NCI-H82 (cell line): ENCODE measurements at regions not wholly inside any gene's neighbourhood (a gene's known extent, or its start where the extent isn't known, plus 50 kb on each side); places are given as distances from the start of the nearest gene placed in this dataset.

ENCODE experiments used
- DNase-seq: peaks from one replicate; lab custom pipeline; 2025; lab: John Stamatoyannopoulos, UW

DNA sequence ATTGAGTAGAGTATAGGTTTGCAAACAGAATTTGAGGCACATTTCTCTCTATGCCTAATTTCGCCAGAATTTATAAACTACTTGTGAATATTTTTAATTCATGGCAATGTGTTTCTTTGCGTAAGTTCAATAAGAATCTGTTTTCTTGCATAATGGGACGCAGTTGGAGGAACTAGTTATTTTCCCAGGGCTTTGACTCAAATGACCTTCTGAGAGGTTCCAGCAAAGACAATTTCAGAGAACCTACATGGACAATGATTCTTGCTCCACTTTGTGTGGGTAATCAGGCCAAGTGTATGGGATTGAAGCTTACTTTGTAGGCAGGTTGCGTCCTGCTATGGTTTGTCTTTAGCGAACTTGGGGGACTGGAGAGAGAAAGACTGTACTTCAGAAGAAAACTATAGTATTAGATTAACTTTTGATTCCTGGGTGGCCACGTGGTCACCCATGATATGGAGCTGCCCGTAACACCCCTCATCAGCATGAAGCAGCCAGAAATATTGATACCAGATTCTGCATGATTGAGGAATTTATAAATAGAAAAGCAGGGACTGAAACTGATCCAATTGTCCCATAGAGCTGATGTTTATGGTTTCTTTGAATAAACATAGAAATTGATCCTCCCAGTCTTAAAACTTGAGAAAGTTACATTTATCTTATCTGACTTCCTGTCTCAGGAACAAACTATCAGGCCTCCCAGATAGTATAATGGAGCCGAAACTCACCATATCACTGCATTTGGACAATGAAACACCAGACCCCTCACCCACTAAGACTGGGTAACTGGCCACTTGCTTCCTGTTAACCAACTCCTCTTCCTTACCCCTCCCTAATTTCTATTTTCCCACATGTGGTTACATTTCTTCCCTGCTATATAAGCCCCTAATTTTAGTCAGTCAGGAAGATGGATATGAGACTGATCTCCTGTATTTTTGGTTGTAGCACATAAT lies 815.3 kb upstream of the HS6ST1 start:
- DNase-seq, result no peak

DNA sequence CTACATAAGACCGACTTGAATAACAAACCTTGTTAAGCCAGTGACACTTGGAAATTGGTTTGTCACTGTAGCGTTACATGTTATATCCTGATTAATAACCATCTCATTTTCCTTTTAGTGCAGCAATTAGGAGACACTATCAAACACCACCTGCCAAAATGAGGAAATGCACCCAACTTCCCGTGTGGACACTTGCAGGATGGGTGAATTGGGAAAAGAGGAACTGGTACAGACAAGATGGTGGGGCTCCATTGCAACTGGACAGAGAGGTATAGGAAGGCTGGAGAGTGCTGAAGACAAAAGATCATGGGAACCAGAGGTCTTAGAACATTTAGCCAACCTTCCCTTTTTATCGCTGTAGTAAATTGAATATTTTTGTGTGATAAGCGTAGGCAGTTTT lies 816.3 kb upstream of the HS6ST1 start:
- no peak for DNase-seq

DNA sequence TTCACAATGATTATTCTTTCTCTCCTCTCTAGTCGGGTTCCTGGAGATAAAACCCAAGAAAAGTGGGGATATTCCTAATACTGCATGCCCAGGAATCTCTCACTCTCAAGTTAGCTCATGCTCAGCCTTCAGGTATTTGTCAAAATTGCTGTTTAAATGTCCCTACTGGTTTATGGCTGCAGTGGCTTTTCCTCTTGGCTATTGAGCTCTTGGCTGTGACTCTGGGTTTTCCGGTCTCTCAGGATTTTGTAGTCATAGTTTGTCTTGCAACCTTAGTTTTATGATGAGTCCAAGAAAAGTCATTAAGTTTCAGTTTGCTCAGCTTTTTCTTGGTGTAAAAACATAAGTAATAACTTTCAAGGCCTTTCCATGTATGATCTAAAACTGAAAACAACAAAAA lies 820.7 kb upstream of the HS6ST1 start:
- DNase-seq, result no peak

DNA sequence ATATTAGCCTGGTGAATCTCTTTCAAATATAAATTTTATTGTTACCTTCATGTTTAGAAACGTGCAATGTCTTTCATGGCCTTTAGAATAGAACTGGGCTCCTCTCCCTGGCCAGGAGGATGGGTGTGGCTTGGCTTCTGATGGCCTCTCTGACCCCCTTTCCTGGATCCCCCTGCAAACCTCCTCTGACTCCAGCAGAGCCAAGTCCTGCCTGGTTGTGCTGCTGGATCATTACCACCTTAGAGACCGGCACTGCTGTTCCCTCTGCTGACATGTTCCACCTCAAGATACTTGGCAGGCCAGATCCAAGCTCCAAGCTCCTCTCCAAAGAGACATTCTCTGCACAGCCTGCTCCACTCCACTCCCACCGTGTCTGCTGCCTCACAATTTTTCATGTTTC lies 823.8 kb upstream of the HS6ST1 start:
- no peak for DNase-seq

DNA sequence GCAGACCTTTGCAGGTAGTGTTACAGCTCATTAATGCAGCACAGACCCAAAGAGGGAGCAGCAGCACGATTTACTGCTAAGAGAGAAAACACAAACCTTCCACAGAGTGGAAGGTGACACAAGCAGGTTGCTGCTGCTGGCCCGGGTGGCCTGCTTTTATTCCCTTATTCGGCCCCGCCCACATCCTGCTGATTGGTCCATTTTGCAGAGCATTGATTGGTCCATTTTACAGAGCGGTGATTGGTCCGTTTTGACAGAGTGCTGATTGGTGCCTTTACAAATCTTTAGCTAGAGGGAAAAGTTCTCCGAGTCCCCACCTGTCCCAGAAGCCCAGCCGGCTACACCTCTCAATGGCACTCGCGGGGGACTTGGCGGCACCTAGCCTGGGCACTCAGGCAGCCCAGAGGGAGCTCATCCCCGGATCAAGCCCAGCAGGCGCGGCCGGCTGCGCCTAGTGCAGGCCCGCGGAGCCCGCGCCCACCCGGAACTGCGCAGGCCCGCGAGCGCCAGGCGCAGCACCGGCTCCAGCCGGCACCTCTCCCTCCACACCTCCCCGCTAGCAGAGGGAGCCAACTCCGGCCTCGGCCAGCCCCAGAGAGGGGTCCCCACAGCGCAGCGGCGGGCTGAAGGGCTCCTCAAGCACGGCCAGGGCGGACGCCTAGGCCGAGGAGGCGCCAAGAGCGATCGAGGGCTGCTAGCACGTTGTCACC lies 825.6 kb upstream of the HS6ST1 start:
- no peak for DNase-seq

DNA sequence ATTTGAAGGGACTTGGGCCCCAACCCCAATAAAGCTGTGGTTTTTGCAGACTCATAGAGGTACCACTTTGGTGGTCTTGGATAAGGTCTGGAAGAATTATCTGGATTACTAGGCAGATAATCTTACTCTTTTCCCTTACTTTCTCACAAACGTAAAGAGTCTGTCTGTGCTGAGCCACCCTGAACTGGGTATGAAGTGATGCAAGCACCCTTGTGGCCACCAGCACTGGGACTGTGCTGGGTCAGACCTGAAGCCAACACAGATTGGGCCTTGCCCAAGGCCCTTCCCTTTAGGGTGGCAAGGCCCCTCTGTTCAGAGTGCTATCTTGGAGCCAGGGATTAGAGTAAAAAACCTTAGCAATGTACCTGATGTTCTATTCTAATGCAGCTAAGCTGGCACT lies 827.0 kb upstream of the RAB6C start:
- DNase-seq, result no peak

DNA sequence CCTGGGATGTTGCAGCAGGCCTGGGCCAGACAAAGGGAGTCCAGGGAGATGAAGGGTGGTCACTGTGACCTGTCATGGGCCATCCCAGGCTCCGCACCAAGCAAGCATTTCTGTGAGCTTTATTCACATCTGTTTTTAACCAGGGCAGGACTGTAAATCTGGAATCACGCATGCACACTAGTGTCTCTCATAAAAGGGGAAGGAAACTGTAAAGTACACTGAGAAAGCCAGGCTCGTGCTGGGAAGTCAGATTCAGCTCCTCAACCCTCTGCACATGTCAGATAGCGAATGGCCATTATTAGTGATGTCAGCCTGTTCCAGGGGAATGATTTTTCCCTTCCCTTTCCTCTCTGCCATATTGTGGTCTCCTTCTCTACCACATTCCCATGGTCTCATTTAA lies 818.6 kb upstream of the RAB6C start:
- DNase-seq, result no peak

DNA sequence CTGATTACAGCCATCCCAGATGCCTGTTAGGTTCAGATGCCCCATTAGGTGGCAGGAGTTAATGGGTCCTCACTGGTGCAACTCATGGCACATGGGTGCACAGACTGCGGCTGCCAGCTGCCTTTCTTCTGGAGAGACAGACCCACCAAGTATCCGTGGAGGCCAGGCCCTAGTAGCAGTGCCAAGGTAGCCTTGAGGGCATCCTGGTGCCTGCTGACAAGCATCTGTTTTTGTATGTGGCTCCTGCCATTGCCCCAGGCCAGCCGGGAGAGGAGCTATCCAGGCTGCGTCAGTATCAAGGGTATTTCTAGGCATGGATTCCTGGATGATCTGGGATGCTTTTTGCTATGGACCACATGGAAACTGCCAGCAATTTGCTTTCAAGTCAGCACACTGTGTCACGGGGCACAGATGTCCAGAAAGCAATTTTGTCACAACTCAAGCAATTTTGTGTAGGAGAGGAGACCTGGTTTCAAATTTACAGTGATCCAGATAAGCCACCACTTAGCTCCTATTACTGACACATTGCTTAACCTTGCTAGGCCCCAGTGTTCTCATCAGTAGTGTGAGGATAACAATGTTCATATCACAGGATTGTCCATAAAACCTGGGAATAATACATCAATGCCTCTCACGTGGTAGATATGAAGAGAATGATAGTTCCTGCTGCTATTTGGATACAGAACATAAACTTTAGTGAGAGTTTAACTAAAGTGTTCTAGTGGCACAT lies 815.1 kb upstream of the RAB6C start:
- DNase-seq, result no peak

DNA sequence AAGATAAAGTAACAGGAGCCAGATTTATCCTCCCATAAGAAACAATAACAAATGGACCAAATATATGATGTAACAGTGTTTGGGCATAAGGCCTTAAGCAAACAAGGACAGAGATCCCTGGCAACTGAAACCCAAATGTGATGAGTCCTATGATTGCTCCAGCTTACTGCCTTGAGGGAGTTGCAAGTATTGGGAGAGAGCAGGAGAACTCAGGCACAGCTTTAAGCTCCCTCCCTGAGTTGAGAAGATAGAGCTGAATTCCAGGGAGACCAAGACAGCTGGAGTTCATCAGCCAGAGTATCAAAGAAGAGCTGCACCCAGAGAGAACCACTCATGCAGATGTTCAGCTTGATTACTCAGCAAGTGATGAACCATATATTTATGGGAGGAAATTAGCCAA lies 814.5 kb upstream of the RAB6C start:
- no peak for DNase-seq

DNA sequence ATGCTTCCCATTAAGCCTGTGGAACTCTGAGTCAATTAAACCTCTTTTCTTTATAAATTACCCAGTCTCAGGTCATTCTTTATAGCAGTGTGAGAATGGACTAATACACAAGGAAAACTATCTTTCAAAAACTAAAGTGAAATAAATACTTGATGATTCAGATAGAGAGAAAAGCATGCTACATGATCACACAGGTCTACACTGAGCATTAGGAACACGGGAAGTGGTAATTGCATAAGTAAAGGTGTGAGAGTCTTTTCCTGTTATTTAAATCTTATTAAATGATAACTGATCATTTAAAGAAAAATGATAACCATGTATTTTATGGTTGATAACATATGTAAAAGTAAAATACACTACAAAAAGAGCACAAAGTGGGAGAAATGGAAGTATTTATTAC lies 812.0 kb upstream of the RAB6C start:
- DNase-seq, result no peak

DNA sequence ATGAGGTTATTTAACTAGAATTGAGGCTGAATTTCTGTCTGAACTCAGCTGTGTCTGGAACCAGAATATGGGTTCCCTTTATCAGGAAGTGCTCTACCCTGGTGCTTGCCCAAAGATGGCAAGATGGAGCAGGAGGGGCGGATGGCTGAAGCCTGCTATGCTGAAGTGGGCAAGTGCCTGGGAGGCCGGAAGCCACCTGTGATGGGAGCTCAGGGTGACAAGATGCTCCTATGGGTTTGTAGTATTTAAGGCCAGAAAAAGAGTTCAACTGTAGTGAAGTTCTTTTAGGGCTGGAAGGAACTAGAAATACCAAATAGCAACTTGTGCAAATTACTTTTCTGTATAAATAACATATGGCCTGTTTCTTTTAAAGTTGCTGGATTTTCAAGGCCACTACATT lies 808.9 kb upstream of the RAB6C start:
- no peak for DNase-seq

DNA sequence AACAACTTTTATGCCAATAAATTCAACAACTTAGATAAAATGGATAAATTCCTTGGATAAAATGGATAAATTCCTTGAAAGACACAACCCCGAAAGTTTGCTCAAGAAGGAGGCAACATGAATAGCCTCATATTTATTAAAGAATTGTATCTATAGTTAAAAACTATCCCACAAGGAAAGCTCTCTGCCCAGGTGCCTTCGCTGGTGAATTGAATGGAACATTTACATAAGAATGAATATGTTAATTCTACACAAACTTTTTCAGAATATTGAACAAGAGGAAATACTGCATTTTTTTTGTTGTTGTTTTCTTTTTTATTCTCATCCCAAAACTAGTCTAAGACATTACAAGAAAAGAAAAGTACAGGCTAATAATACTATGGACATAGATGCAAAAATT lies 805.3 kb upstream of the RAB6C start:
- no peak for DNase-seq

DNA sequence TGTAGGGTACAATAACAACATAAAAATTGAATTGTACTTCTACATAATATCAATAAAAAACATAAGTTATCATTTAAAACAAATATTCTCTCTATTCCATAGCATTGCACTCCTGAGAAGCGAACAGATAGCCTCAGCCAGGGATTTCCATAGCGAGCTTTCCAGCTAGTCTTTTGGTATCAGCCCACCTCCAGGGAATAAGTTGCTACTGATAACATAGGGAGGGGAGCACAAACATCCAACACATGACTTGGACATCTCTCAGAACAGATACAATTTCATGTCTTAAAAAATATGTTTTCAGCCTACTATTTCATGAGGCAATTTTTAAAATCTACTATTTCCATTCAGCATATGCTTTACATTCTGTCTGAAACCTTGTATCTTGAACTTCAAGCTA lies 804.4 kb upstream of the RAB6C start:
- DNase-seq, result no peak

DNA sequence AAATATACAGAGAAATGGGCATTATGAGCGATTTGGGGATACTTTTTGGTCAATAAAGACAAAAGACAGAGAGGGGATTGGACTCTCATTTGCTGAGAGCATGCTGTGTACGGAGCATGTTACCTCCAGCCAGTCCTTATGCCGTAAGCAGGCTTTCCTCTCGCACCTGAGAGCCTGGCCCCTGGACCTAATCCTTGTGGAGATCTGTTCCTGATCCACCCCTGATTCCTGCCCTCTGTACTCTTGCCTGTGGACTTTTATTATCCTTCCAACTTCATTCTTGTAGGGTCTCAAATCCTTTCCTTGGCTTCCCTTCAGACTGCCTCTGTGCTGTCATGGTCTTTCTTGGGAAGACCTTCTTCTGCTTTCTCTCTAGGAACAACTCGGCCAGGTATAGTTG lies 803.1 kb upstream of the RAB6C start:
- DNase-seq, result no peak

DNA sequence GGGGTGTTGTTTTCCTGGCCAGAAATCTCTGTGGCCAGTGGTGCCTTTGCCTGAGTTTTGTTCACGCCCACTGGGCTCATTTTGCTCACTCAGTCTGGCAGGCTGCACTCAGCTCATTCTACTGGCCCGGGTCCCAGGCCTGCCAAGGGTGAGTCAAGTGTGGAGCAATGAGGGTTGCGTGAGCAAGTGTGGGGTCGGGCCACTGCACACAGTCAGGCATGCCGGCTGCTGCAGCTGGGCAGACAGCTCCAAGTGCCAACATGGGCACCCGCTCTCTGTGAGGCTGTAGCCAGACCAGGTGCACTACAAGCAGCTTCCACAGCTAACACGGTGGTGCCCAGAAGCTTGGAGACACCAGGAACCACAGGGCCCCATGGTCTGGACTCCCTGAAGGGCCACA lies 801.1 kb upstream of the RAB6C start:
- DNase-seq, result no peak

DNA sequence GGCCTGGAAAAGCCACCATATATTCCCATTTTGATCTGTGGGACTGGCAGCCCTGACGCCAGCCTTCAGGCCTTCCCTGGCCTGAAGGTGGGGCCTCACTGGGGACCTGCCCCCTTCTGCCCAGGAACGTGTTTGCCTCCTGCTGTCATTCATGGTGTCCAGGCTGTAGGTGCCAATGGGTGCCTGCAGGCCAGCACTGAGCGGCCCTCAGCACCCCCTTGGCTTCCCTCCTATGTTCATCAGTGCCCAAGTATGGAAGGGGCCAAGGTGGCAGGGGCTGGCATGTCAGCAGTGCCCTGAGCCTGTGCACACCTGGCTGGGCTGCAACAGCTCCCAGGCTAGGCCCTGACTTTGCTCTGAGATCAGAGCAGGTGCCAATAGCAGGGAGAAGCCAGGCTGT lies 800.3 kb upstream of the RAB6C start:
- no peak for DNase-seq

DNA sequence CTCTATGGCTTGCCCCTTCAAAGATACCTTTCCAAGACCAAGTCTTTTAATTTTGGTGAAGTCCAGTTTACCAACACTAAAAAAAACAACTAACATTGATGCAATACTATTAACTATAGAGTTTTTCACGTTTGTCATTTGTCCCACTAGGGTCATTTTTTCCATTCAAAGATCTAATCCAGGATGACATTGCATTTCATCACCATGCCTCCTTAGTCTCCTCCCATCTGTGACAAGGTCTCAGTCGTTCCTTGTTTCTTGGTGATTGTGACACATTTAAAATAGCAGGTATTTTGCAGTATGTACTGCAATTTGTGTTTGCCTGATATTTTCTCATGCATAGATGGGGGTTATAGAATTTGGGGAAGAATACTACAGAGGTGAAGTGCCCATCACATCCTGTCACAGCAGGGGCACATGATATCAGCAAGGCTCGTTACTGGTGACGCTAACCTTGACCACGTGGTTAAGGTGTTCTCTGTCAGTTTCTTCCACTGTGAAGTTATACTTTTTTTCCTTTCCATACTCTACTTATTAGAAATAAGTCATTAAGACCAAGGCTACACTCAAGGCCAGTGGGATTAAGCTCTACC lies 799.2 kb upstream of the RAB6C start:
- no peak for DNase-seq

DNA sequence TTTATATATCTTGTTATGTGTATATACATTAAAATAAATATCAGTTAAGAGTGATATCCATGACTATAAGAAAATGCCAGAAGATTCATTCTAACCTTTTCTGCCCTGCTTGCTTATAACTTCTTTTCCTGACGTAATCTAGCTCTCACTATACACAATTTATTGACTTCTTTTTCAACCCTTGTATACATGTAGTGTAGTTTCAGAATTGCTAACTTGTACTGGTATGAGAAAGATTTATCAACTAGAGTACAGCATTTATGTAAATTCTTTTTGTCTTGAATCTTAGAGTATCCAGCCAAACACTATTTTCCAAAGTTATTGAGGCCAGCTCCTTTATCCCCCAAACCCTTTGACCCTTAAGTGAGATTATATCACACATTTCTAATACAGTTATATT lies 798.0 kb upstream of the RAB6C start:
- DNase-seq, result no peak

DNA sequence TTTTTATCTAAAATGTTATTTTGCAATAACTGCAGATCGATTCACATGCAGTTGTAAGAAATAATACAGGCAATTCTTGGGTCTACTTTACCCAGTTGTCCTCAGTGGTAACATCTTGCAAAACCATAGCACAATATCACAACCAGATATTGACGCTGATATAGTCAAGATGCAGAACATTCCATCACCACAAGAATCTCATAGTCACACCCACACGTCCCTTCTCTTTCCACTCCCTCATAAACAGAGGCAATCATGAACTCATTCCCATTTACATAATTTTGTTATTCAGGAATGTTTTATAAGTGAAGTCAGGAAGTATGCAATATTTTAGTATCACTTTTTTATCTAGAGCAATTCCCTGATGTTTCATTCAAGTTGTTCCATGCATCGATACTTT lies 797.5 kb upstream of the RAB6C start:
- DNase-seq, result no peak

DNA sequence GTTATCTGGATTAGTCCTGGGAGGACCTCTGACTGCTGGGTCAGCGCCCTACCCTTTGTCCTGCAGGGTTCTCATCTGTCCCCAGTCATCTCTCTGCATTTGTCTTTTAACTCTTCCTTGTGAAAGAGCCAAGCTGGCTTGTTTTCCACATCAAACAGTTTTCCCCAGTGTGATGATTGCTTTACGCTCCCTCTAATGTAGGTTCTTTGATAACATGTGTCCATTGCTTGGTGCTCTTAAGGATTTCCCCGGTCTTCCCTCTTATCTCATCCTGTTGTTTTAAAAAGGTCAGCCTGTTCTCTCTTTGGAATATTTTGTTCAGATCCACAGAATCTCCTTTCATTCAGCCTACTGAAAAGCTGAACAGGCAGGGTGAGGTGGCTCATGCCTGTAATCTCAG lies 792.1 kb upstream of the RAB6C start:
- DNase-seq, result no peak

DNA sequence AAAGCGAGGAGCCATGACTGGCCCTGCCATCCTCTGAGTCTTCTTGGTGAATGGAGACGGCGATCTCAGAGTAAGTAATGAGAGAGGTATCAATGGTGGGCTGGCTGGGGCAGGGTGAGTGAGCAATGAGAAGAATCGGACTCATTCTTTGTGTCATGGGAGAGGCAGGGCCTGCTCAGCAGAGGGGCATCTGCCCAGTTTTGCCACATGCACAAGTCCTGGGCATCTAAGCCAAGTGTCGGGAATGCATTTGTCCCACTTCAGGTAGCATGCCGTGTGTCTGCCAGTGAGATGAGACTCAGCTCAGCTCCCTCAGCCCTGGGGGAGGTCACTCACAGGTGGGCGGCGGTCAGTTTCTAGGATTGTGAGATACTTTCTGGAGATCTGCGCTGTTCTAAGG lies 791.0 kb upstream of the RAB6C start:
- no peak for DNase-seq

DNA sequence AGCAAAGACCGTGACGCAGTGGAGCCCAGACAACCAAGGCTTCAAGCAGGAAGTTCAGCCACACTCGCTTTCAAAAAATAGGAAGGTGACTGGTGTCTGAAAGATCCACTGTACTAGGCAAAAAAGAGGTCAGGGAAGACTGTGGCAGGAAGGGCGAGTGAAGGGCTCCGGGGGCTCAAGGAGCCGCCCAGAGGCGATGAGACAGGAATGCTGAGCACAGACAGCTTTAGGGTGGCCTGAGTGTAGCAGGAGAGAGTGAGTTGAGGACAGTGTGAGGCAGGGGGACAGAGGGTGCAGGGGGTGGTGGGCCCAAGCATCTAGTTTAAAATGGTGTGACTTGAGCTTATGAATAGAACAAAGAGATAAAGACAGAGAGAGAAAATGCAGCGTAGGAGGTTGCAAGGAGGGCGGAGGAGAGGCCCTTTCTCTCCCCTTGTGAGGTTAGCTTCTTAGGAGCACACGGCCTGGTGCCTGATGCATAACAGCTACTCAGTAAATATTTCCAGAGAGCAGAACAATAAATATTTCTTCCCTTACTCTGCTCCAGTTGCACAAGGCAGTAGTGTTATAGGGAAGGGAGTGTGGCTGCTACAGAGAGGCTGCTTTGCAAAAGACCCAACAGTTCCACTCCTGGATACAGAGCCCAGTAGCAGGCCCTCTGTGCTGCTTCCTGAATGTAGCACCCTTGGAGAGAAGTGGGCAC lies 789.7 kb upstream of the RAB6C start:
- no peak for DNase-seq
